ENCODE measurements at regions not wholly inside any gene's neighbourhood (a gene's known extent, or its start where the extent isn't known, plus 50 kb on each side); places are given as distances from the start of the nearest gene placed in this dataset.

DNA sequence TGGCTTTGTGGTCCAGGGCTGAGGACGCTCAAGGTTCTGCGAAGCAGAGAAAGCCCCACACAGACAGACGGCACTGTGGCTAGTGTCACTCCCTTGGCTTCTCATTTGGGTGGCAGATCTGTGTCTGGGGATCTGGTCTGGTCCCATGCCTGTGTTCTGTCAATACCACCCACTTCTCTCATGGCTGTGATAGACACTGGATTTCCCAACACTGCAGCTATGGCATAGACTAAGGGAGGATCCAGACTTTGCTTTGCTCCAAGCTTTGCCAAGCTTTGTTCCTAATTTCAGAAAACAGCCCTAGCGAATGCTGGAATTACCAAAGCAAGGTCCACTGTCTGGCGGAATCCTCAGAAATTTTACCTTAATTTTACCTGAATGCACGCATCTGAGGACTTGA lies 62.1 kb downstream of the GADD45G start:
- Histone ChIP-seq H3K9me3 (ENCODE audit: control insufficient read depth, low read depth, low read length) (peaks cover 3% of the 10 kb centered on the region), H3K4me3 (ENCODE audit: control insufficient read depth in 2 of 3, extremely low read depth in 1 of 3, insufficient read depth in 2 of 3, low read depth in 1 of 3, low read length in 3 of 3) (no peak overlapping the region), H3K36me3 (ENCODE audit: control insufficient read depth in 2 of 2, extremely low read depth in 1 of 2, insufficient read depth in 2 of 2, low read length in 2 of 2) (no peaks in the 10 kb centered on the region), H3K4me2 (ENCODE audit: control insufficient read depth, extremely low read depth, insufficient read depth, low read depth, low read length) (no peak overlapping the region), H4K20me1 (ENCODE audit: control insufficient read depth, extremely low read depth, insufficient read depth, low read length) (no peaks in the 10 kb centered on the region), H3K9me1 (ENCODE audit: control insufficient read depth, extremely low read depth, insufficient read depth, low read length) (no peaks in the 10 kb centered on the region), H2AFZ (ENCODE audit: control insufficient read depth, low read length) (no peak overlapping the region), H3K79me2 (ENCODE audit: control insufficient read depth, insufficient read depth, low read length) (no peaks in the 10 kb centered on the region), H3K4me1 (ENCODE audit: control insufficient read depth, extremely low read depth, insufficient read depth, low read length) (peaks cover 4% of the 10 kb centered on the region), H3K27ac (ENCODE audit: control insufficient read depth, insufficient read depth, low read length) (no peak overlapping the region), H3K9ac (ENCODE audit: control insufficient read depth, extremely low read depth, insufficient read depth, low read length) (no peak overlapping the region), H3K27me3 (ENCODE audit: control insufficient read depth, extremely low read depth, insufficient read depth, low read length) (peaks cover 2% of the 10 kb centered on the region)
- dilution Hi-C loops (cut with MboI; ENCODE audit: extremely low pct_ligation_motif_present, low sequenced_read_pairs): no loop called here
- no peak for FAIRE-seq
- TF ChIP-seq, protein P1, sequence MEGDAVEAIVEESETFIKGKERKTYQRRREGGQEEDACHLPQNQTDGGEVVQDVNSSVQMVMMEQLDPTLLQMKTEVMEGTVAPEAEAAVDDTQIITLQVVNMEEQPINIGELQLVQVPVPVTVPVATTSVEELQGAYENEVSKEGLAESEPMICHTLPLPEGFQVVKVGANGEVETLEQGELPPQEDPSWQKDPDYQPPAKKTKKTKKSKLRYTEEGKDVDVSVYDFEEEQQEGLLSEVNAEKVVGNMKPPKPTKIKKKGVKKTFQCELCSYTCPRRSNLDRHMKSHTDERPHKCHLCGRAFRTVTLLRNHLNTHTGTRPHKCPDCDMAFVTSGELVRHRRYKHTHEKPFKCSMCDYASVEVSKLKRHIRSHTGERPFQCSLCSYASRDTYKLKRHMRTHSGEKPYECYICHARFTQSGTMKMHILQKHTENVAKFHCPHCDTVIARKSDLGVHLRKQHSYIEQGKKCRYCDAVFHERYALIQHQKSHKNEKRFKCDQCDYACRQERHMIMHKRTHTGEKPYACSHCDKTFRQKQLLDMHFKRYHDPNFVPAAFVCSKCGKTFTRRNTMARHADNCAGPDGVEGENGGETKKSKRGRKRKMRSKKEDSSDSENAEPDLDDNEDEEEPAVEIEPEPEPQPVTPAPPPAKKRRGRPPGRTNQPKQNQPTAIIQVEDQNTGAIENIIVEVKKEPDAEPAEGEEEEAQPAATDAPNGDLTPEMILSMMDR (optimal IDR thresholded peaks at IDR 0.05 in 1 of 3, IDR thresholded peaks at IDR 0.05 in 1 of 3, conservative IDR thresholded peaks at IDR 0.05 in 1 of 3; ENCODE audit: extremely low read depth in 1 of 3, insufficient read depth in 2 of 3, low read length in 3 of 3): no peak
- no peak for TF ChIP-seq EZH2 (IDR thresholded peaks at IDR 0.05; ENCODE audit: low read length)
- no peak for DNase-seq (ENCODE audit: low read depth, low spot score)

DNA sequence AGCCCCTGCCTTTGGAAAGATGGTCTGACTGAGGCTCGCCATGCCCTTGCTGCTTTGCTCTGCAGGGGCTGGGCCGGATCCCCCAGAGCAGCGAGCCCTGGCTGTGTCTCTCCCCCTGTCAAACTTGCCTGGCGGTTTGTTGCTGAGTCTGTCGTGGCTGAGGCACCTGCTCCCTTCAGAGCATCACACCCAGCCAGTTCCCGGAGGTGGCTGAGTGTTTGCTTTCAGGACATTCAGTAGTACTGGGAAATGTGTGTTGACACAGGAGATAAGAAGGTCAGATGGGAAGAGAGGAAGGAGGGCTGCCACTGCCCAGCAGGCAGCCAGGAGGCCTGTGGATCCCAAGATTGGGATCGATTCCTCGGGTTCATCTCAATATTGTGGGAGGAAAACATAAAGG lies 62.9 kb downstream of the GADD45G start:
- no peak overlapping the region for H2AFZ ChIP-seq (ENCODE audit: control insufficient read depth, low read length)
- no peaks in the 10 kb centered on the region for H3K36me3 ChIP-seq (ENCODE audit: control insufficient read depth in 2 of 2, extremely low read depth in 1 of 2, insufficient read depth in 2 of 2, low read length in 2 of 2)
- H3K79me2 ChIP-seq (ENCODE audit: control insufficient read depth, insufficient read depth, low read length): no peaks in the 10 kb centered on the region
- H3K9ac ChIP-seq (ENCODE audit: control insufficient read depth, extremely low read depth, insufficient read depth, low read length): no peak overlapping the region
- DNase-seq (ENCODE audit: low read depth, low spot score) (no peak), FAIRE-seq (no peak)
- no peaks in the 10 kb centered on the region for H4K20me1 ChIP-seq (ENCODE audit: control insufficient read depth, extremely low read depth, insufficient read depth, low read length)
- peaks cover 2% of the 10 kb centered on the region for H3K27me3 ChIP-seq (ENCODE audit: control insufficient read depth, extremely low read depth, insufficient read depth, low read length)
- H3K4me2 ChIP-seq (ENCODE audit: control insufficient read depth, extremely low read depth, insufficient read depth, low read depth, low read length): no peak overlapping the region
- no peak overlapping the region for H3K4me3 ChIP-seq (ENCODE audit: control insufficient read depth in 2 of 3, extremely low read depth in 1 of 3, insufficient read depth in 2 of 3, low read depth in 1 of 3, low read length in 3 of 3)
- H3K9me1 ChIP-seq (ENCODE audit: control insufficient read depth, extremely low read depth, insufficient read depth, low read length): no peaks in the 10 kb centered on the region
- no peak overlapping the region for H3K27ac ChIP-seq (ENCODE audit: control insufficient read depth, insufficient read depth, low read length)
- dilution Hi-C loops (cut with MboI; ENCODE audit: extremely low pct_ligation_motif_present, low sequenced_read_pairs): no loop called here
- H3K4me1 ChIP-seq (ENCODE audit: control insufficient read depth, extremely low read depth, insufficient read depth, low read length): peaks cover 4% of the 10 kb centered on the region
- H3K9me3 ChIP-seq (ENCODE audit: control insufficient read depth, low read depth, low read length): peaks cover 3% of the 10 kb centered on the region
- no peak for TF ChIP-seq EZH2 (IDR thresholded peaks at IDR 0.05; ENCODE audit: low read length)
- TF ChIP-seq, protein P1 (optimal IDR thresholded peaks at IDR 0.05 in 1 of 3, IDR thresholded peaks at IDR 0.05 in 1 of 3, conservative IDR thresholded peaks at IDR 0.05 in 1 of 3; ENCODE audit: extremely low read depth in 1 of 3, insufficient read depth in 2 of 3, low read length in 3 of 3): no peak

Measured in keratinocyte (primary cell).